Activated CD8-positive, alpha-beta memory T cell treated with anti-CD3 and anti-CD28 coated beads, Interleukin-2, amount 50 U/mL, for 4 hours (primary cell): ENCODE measurements at regions not wholly inside any gene's neighbourhood (a gene's known extent, or its start where the extent isn't known, plus 50 kb on each side); places are given as distances from the start of the nearest gene placed in this dataset.
"Not testable (repeated sequence)": the region's sequence is repeated elsewhere in the genome, so short reads cannot be mapped to it uniquely, and the experiment has no call there.

Experiments used
- DNase-seq: peaks from one replicate; pipeline ENCODE4 v3.0.0-alpha.2; 2020

GRCh38 chr1:30550365-30551220 lies 172.8 kb downstream of the MATN1 start:
- DNase-seq, result no peak

- not testable (repeated sequence) for DNase-seq
Measured at GRCh38 chr1:30549872-30550271, 173.5 kb downstream of the MATN1 start.

DNA sequence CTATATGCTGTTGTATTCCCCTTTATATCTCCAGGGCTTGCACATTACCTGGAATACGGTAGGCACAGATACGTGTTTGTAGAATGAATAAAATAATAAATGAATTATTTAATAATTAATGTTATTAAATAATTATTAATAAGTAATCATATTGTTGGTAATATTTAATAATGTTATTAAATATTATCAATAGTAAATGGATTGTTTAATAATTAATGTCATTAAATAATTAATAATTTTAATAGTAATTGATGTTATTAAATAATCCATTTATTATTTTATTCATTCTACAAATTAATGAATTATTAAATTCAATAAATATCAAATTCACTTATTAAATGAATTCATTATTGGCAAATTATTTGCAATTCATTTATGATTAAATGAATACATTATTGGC lies 175.1 kb downstream of the MATN1 start:
- DNase-seq, result no peak

GRCh38 chr1:30547326-30547725 lies 176.1 kb downstream of the MATN1 start:
- DNase-seq, result not testable (repeated sequence)

DNA sequence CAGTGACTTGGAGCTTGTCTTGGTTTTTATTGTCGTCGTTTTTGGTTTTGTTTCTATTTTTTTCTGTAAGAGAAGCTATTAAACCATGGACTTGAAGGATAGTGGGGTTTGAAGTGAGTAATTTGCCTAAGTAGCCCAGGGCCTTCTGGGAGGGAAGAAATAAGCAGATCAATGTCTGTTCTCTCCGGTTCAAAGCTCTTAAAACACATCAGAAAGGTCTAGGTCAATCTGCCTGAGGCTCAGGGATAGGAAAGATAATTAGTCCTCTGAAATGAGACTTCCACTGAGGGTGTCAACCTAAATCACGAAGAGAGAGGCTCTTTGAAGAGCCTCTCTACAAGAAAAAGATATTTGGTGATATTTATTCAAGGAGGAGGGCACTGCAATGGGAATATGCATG lies 178.0 kb downstream of the MATN1 start:
- DNase-seq, result no peak

DNA sequence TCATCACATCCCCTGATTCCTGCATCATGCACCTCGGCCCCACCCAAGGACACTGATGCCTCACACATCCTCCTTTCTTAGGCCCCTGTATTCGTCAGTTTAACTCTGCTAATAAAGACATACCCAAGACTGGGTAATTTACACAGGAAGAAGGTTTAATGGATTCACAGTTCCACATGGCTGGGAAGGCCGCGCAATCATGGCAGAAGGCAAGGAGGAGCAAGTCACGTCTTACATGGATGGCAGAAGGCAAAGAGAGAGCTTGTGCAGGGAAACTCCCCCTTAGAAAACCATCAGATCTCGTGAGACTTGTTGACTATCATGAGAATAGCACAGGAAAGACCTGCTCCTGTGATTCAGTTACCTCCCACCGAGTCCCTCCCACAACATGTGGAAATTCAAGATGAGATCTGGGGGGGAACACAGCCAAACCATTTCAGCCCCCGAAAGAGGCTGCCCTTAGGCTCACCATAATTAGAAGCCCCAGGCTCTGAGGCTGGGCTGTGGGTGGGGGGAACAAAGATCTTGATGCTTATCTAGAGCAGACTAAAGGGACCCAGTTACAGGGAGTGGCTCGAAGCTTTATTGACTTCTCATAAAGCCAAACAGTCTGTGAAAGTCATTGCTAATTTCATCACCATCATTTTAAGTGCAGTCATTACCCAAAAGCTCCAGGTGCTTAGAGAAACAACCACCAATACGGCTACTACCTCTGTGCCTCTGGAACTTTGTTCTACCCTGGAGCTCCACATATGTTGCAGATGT lies 181.5 kb downstream of the MATN1 start:
- DNase-seq, result no peak

DNA sequence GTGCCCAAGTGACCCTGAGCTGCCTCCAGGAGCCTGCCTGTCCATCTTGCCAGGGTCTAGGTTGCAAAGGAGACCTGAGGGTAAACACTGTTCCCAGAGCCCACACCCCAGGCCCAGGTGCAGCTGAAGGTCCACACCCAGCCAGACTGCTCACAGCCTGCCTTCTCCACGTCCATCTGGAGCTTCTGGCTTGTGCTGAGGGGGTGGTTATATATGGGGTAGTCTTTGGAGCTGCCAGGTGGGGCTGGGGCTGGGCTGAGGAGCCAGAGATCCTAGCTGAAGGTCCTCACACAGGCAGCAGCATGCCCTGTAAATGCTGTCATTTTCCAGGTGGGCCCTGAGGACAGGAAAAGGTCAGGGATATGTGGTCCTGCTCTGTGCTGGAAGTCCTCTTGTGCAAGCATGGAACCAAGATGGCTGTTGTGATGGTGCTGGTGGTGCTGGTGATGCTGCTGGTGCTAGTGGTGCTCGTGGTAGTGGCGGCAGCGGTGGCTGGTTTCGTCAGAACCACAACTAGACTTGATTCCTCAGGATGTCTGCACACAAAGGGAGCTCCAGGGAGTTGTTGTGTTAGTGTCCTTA lies 182.7 kb downstream of the MATN1 start:
- no peak for DNase-seq

- DNase-seq, result no peak
Measured at GRCh38 chr1:30539884-30540283, 183.5 kb downstream of the MATN1 start.

- DNase-seq, result no peak
Measured at GRCh38 chr1:30538993-30539867, 184.2 kb downstream of the MATN1 start.

- no peak for DNase-seq
Measured at GRCh38 chr1:30538226-30538992, 185.0 kb downstream of the MATN1 start.

DNA sequence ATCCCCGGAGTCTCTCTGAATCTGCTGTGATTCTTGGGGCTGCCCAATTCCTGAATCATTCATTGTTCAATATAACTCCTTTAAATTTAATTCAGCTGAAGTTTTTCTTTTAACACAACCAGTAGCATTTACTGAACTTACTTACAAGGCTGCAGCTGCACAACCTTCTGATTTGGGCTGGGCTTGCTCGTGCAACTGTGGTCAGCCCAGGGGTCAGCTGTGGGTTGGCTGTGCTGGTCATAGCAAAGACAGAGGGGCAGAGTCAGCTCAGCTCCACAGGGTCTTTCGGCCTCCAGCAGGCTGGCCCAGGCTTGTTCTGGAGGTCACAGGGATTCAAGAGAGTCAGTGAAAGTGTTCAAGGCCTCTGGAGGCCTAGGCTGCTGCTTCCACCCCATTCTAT lies 186.1 kb downstream of the MATN1 start:
- DNase-seq, result no peak

DNA sequence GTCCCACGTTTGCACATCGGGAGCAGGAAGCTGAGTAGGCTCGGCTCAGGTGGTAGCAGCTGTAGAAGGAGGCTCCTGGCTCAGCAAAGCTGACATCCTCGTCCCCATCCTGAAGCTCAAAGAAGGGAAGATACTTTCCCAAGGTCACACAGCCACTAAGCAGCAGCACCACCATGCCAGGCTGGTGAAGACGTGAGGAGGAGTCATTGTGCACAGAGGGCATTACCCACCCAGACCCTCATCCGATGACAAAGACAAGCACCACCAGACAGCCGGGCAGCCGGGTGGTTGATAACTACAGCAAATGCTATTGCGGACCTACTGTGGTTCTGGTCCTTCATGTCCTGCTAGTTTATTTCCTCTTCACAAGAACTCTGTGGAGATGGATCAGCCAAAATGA lies 186.9 kb downstream of the MATN1 start:
- no peak for DNase-seq

- DNase-seq, result no peak
Measured at GRCh38 chr1:30535595-30536325, 187.6 kb downstream of the MATN1 start.

GRCh38 chr1:30534551-30534940 lies 188.8 kb downstream of the MATN1 start:
- no peak for DNase-seq

GRCh38 chr1:30533796-30534550 lies 189.4 kb downstream of the MATN1 start:
- DNase-seq, result no peak

GRCh38 chr1:30533141-30533540 lies 190.2 kb downstream of the MATN1 start:
- no peak for DNase-seq

GRCh38 chr1:30532621-30533020 lies 190.8 kb downstream of the MATN1 start:
- DNase-seq, result no peak

GRCh38 chr1:30527511-30528140 lies 195.8 kb downstream of the MATN1 start:
- no peak for DNase-seq

DNA sequence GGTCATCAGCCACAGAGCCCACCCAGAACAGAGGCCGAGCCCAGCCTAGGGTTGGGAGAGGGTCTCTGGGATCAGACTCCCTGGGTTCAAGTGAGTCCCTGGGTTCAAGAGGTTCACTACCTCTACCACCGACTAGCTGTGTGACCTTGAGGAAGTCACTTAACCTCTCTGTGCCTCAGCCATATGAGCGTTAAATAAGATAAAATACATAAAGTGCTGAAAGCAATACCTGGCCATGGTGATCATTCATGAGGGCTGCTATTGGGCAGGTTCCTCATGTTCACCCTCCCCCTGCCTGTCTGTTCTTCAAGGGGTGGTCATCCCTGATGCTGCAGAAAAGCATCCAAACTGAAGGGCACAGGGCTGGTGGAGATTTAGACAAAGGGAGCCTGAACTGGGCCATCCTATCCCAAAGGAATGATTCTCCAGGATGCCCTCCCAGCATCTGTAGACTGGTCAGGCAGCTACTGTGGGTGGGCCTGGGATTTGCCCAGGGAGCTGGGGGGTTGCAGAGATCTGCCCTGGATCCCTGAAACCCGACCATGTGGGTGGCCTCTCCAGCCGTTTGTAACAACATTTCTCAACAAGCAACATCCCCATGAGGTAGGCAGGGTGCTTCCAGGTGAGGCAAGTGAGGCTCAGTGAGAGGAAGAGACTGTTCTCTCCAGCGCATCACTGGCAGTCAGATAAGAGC lies 196.6 kb downstream of the MATN1 start:
- DNase-seq, result no peak
